Stimulated activated CD8-positive, alpha-beta memory T cell treated with anti-CD3 and anti-CD28 coated beads, Interleukin-15, amount 100 ng/mL, for 4 hours (primary cell): ENCODE measurements at regions not wholly inside any gene's neighbourhood (a gene's known extent, or its start where the extent isn't known, plus 50 kb on each side); places are given as distances from the start of the nearest gene placed in this dataset.
"Not testable (repeated sequence)": the region's sequence is repeated elsewhere in the genome, so short reads cannot be mapped to it uniquely, and the experiment has no call there.

Experiments
- DNase-seq, 2 donors: peaks; one replicate each; pipeline ENCODE4 v3.0.0-alpha.2; 2020; ENCODE audit warnings: low read depth in 2 of 2

DNA sequence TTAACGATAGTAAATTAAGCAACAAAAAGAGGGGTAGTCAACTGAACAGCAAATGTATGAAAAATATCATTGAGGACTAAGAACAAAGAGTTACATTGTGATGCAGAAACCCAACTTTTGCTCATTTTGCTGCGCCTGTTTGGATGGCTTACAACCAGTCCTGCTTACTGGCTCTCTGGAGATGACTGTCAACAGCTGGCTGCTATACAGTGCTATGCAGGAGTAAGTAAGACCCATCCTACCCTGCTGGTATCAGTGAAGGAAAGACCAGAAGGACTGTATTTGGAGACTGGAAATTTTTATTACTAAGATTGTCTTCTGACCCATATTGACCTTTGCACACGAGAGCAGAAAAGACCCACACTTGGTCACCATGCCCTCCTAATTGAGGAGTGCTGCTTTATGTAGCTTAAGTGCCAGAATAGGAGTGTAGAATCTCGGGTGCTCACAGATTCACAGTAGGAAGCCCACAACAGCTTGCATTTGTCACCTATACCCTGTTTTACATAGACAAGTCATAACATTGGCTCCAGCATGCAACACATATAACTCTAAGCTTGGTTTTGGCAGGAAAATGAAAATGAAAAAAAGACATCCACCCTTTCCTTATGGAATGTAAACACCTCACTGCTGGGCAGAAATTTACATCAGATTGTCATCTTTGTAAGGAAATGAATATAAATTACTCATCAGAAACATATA is 1915.0 kb upstream of the CELF4 start:
- DNase-seq, result no peak

DNA sequence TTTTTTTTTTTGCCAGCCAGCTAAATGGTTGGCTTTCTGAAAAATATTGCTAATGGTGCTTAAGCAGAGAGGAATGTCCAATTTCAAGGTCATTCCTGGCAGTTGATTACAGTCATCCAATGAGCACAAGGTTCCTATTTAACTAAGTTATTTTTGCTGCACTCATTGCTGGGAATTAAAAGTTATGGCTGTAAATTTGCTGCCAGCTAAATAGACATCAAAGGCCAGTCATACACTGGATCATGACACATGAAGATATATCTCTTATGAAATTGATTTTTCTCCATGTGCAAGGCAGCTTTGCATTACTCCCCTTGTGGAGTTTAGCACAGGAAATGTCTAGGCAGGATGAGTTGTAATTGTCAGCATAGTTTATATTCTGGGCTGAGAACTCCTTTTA is 1898.4 kb upstream of the CELF4 start:
- DNase-seq, result no peak

DNA sequence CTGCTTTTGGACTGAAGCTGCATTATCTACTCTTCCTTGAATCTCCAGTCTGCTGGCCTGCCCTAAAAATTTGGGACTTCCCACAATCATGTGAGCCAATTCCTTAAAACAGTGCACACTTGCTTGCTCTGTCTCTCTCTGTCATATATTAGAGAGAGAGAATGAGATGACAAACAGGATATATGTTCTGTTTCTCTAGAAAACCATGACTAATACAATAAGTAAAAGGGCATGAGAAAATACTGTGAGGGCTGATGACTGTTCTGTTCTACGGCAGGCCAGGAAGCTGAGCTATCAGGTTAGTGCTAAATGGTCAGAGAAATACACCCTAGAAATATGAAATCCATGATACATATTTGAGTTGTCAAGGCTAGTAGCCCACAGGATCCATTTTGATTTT is 1896.8 kb upstream of the CELF4 start:
- DNase-seq, result no peak

DNA sequence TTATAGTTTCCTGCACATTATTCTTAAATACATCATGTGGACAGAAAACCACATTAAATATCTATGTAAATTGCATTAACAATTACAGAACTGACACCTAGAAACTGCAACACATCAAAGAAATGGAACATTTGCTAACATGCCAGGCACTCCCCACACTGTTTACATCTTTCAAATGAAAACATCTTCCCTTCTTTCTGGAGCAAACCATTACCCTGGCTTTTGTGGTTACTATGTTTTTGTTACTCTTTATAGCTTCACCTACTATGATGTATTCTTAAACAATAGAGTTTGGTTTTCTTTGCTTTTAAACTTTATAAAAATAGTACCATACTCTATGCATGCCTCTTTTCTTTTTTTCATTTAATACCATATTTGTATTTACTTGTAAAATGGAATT is 1894.5 kb upstream of the CELF4 start:
- no peak for DNase-seq

DNA sequence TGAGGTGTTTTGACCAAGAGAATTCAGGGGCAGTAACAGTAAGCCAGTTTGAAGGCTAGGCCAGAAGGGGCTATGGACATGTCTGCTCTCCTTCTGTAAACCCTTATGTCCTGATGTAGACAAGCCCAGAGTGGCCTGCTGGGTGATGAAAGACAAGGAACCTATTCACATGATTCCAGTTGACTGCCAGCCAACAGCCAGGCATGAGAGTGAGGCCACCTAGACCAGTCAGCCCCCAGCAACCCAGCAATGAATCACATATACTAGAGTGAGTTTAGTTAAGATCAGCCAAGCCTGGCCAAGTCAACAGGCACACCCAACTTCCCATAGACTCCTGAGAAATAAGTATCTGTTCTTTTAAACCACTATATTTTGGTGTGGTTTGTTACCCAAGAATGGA is 1889.7 kb upstream of the CELF4 start:
- DNase-seq, result no peak

DNA sequence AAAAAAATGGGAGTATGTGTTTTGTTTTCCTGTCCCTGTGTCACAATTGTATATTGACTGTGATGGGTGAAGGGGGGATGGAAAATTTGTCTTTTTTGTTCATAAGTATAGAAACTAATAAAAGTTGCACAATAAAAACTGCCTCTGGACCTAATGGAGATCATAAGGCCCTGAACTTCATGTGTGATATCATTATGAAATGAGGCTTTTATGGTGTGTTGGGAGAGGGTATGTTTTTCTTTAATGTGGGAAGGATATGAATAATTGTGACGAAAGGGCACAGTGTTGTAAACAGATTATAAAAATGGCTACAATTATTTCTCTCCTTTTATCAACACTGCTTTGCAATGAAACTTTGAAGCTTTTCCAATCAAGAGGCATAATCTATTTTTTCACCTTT is 1889.3 kb upstream of the CELF4 start:
- no peak for DNase-seq

DNA sequence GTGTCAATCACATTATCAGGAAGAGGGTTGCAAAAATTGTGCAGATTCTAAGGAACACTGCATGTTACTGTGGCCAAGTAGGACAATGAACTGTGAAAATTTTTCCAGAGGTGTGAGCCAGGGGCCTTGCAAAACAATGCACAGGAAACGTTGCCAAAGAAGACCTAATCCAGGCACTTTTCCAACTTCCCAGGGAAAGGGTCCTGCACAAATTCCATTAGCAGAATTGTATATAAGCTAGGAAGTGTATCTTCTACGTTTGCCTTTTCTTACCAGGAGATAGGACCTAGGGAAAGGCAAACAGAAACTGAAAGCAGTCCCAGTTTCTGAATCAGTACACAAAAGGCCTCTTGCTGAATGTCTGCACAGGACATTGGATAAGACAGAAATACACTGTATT is 1888.3 kb upstream of the CELF4 start:
- no peak for DNase-seq

DNA sequence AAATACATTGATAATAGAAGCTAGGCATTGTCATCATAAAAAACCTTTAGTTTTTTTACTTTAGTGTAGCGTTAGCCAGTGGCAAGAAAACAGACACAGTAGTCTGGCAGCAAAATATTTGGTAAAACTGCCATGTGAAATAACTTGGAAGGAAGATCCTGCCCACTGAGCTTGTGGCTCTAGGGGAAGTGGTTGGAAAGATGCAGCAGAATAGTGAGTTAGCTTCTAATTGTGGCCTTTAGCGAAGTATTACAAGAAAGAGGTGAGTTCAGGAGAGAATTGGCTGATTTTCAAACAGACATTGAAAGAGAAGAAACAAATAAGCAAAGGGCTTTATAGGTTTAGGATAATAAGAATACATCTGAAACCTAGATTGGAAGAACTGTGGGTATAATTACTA is 1887.8 kb upstream of the CELF4 start:
- no peak for DNase-seq

DNA sequence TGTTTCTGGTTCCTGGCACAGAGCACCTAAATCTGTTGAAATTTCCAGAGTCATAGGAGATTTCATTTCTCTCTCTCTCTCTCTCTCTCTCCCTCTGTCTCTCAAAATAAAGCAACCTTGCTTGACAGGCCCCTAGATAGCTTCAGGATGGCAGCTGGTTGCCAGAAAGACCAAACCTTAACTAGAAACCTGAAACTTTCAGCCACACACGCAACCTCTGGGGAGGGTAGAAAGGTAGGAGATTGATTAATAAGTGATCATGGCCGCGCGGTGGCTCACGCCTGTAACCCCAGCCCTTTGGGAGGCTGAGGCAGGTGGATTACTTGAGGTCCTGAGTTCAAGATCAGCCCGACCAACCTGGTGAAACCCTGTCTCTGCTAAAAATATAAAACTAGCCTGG is 1885.4 kb upstream of the CELF4 start:
- DNase-seq, result no peak

DNA sequence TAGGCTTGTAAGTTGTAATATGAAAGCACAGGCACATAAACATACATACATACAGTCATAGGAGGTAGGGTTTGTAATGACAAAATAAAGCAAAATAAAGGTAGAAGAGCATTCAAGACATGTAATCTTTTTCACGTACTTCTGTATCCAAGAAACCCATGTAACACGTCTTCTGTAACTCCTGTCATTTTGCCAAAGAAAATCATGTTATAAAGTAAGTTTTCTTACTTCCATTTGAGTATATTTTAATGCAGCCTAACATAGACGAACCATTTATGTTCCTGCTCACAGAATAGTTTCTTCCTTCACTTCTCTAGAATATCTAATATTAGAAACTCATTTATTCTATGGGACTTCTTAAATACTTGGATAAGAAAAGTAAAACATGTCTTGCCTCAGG is 1884.0 kb upstream of the CELF4 start:
- DNase-seq, result no peak

DNA sequence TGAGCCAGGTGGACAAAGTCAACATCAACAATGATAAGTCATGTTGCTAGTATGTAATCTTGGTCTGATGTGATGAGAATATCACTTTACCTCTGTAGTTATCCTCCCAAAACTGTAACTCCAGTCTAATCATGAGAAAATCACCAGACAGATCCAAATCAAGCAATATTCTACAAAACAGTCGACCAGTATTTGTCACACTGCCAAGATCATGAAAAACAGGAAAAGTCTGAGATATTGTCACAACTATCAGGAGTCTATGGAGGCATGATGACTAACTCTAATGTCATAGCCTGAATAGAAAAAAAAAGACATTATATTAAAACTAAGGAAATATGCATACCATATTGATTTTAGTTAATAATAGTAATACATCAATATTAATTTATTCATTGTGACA is 1883.3 kb upstream of the CELF4 start:
- DNase-seq, result no peak

DNA sequence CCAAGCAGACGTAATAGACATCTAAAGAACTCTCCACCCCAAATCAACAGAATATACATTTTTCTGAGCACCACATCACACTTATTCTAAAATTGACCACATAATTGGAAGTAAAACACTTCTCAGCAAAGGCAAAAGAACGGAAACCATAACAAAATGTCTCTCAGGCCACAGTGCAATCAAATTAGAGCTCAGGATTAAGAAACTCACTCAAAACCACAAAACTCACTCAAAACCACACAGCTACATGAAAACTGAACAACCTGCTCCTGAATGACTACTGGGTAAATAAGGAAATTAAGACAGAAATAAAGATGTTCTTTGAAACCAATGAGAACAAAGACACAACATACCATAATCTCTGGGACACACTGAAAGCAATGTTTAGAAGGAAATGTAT is 1879.4 kb upstream of the CELF4 start:
- DNase-seq, result not testable (repeated sequence)

DNA sequence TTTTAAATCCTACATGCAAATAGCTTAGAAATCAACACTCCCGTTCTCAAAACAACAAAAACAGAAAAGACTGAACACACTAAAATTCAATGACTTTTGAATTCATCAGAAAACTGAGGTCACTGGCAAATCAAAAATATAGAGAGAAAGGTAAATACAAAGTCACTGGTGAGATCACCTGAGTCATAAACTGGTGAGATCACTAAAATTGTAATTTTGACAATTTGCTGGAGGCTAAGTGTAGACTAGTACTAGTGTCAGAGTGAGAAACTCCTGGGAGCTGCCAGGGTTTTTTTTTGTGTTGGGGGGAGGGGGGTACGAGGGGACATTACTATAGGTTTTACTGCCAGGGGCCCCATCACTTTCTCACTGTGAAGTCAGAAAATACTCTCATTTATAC is 1876.0 kb upstream of the CELF4 start:
- no peak for DNase-seq

DNA sequence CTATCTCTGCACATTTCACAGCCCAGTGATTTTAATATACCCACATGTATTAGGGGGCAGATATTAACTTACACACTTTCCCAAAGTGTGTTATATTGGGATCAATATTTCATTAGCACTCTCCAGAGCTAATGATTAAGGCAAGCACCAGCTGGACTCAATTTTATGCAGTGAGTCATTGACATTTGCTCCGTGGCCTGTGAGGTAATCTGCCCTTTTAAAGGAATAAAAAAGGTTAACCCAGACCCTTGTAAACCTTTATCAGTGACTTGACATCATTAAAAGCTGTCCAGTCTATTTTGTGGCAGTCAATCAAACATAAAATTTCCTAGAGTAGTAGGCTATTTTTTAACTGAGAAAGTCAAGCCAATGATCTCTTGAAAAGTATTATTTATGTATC is 1870.4 kb upstream of the CELF4 start:
- no peak for DNase-seq

DNA sequence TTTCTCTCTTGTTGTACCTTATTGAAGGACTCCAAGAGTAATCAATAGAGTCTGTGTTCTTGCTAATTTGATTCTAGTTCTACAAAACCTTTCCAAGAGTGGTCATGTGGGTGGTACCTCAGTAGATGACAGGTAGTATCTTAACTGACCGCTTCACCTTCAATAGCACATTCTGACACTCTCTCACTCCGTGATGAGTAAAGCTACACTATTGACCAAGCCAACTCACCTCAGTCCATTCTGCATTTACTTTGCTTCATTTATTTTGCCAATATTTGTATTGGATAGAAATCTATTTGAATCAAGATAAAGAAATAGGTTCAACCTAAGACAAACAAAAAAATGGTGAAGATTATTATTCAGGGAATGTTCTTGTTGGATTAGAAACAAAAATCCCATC is 1869.6 kb upstream of the CELF4 start:
- DNase-seq, result no peak

DNA sequence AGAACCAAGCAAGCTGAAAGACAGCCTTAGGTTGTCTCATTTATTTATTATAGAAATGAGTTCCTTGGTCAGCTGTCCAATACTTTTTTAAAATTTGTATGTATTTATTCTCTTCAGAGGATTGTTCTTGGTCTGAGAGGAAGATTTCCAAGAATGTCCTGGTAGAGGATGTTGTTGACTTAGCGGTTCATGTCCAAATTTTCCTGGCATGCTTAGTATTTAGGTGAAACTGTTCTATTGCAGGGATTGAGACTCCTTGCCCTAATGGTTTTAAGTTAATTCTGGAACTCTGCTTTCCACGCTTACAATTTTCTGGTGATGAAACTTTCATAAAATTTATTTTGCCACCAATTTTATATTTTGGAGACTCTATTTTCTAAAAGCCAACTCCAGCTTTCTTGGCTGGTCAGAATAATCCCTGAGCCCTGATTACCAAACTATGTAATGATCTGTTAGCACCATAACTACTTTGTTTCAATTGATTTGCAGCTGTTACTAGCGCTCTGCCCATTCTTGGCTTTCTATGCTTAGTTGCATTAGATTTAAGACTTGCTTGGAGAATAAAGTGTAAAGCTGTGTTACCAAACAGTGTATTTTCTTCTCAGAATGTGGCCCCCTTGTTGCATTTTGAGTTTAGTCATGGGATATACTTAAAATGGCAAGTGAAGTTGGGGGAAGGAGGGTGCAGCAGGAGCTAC is 1868.8 kb upstream of the CELF4 start:
- no peak for DNase-seq

DNA sequence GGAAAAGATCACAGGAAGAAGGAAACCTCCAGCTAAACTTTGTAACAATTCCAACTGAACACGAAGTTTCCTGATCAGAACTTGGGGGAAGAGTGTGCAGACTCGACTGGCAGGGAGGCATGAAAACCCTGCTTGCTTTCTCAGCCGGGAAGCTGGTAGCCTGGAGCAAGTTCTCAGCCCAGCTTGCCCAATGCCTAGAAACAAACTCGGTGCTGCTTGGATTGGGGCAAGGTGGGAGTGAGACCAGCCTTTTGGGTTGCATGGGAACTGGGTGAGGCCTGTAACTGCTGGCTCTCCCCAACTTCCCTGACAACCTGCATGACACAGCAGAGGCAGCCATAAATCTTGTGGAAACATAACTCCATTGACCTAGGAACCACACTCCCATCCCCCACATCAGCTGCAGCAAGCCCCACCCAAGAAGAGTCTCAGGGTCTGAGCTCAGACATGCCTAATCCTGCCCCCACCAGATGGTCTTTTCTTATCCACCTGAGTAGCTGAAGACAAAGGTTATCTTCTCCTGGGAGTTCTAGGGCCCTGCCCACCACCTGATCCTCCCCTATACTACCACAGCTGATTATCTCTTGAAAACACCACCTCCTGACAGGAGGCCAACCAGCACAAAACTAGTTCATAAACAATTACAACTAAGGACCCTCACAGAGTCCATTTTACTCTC is 1859.7 kb upstream of the CELF4 start:
- no peak for DNase-seq

DNA sequence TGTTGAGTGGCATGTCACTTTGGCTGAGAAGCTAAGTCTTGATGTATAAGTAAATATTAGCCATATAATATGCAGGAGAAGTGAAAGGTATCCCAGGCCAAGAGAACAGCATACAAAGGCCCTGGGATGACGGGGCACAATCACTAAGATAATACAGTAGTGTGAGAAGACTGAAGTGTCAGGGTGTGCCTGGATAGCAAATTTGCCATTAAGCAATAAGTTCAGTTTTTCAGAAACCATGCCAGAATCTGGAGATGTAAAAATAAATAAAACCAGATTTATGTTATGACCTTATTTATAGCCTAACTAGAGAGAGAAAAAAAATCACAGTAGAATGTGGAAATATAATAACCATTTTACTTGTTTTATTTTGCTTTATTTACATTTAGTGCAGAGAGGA is 1858.7 kb upstream of the CELF4 start:
- DNase-seq, result no peak

DNA sequence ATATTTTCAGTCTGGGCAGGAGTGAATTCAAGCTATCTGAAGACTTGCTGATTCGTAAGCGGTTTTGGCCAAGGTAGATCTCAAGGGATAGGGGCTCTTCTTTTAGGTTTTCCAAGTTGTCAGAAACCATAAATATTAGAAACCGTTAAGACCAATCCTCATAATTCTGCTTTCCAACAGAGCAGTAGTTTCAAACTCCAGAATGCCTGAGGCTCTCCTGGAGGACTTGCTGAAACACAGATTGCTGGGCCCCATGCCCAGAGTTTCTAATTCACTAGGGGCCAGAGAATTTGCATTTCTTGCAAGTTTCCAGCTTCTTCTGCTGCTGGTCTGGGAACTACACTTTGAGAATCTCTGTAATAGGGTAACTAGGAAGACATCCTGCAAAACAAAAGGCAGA is 1855.7 kb upstream of the CELF4 start:
- DNase-seq, result no peak

DNA sequence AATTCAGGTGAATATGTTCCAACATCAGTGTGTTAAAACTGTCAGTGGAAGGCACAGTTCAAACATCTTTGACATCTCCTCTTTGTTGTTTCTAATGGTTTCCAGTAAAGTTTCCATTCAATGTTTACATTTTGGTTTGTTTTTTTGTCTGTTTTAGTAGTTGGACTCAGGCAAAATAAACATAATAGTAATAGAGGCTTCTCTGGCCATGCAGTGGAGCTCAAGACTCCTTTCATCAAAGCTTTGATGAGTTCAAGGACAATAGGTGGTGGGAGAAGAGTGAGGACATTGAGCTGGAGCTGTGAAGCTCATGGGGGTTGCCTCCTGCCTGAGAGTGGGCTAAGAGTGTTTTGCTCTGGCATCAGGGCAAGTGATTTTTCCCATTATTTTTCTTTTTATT is 1853.7 kb upstream of the CELF4 start:
- no peak for DNase-seq

DNA sequence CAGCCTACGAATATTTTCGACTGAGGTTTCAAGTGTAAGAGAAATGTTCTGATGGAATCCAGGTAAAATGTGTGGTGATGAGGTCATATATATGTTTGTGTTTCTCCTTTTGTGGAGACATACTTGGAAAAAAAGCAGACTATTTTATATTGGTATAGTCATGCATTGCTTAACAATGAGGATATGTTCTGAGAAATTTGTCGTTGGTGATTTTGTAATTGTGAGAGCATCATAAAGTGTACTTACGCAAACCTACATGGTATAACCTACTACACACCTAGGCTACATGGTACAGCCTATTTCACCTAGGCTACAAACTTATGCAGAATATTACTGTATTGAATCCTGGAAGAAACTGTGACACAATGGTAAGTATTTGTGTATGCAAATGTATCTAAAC is 1849.9 kb upstream of the CELF4 start:
- no peak for DNase-seq

DNA sequence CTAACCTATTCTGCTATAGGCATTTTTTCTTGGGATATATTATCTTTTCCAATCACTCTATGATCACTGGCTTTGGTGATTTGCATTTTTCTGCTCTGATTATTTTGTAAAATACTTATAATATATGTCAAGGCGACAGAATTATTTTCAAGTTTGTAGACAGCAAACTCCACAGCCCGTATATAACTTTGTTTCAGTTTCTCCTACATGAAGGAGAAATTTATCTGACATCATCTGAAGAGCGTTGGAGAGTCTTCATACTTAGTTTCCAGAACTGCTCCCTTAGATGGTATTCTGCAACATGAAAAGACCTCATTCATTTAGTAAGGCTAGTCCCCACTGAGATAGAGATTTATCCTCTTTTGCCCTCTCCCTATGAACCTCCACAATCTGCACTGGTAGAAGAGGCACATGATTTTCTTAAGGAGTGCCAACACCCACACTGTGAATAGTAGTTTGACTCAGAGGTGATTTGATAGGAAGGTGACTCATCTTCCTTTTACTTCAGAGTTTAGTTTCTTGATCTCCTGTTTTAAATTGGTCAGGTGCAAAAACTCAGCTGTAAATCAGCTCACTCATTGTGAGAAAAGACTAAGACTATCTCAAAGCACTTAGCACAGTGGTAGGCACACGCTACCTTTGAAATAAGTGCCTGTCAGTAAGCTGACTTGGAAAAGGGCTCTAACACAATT is 1848.6 kb upstream of the CELF4 start:
- no peak for DNase-seq

DNA sequence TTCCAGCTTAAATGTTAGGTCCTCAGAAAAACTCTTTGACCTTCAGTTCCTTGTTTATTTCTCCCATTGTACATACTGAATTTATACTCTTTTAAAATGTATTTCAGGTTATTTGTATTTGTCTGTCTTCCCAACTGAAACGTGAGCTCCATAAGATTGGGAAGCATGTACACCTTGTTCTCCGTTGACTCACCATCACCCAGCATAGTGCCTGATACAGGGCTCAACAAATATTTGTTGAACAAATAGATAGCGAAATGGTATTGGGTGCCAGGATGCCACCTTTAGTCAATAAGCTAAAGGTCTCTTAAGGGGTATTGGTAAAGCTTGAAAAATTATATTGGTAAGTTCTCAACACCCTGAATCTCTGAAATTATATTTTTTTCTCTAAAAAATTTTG is 1841.3 kb upstream of the CELF4 start:
- no peak for DNase-seq
